NCI-H1930 (cell line): ENCODE measurements at regions not wholly inside any gene's neighbourhood (a gene's known extent, or its start where the extent isn't known, plus 50 kb on each side); places are given as distances from the start of the nearest gene placed in this dataset.
"Not testable (repeated sequence)": the region's sequence is repeated elsewhere in the genome, so short reads cannot be mapped to it uniquely, and the experiment has no call there.

Source experiments
- DNase-seq, 2 experiments: peaks; one replicate each; lab custom pipeline; 2025; lab: John Stamatoyannopoulos, UW

GRCh38 chr21:15433091-15433490, 296.7 kb upstream of the USP25 start:
- no peak for DNase-seq

GRCh38 chr21:15434163-15434905, 295.4 kb upstream of the USP25 start:
- no peak for DNase-seq

GRCh38 chr21:15436031-15436430, 293.8 kb upstream of the USP25 start:
- peak in 1 of 2 experiments; percentile 11 for DNase-seq

- DNase-seq: no peak
Observed at GRCh38 chr21:15437883-15438282, 291.9 kb upstream of the USP25 start.

GRCh38 chr21:15439726-15440125, 290.1 kb upstream of the USP25 start:
- no peak for DNase-seq

- no peak for DNase-seq
Observed at GRCh38 chr21:15441060-15441493, 288.7 kb upstream of the USP25 start.

- no peak for DNase-seq
Observed at GRCh38 chr21:15441992-15442391, 287.8 kb upstream of the USP25 start.

GRCh38 chr21:15442743-15443469, 286.9 kb upstream of the USP25 start:
- no peak for DNase-seq

- no peak for DNase-seq
Observed at GRCh38 chr21:15443740-15444117, 286.1 kb upstream of the USP25 start.

GRCh38 chr21:15444118-15444960, 285.4 kb upstream of the USP25 start:
- DNase-seq: no peak

GRCh38 chr21:15445327-15445726, 284.5 kb upstream of the USP25 start:
- DNase-seq: no peak

GRCh38 chr21:15446223-15446622, 283.6 kb upstream of the USP25 start:
- no peak for DNase-seq

GRCh38 chr21:15449556-15449955, 280.2 kb upstream of the USP25 start:
- DNase-seq: no peak

GRCh38 chr21:15453261-15453660, 276.5 kb upstream of the USP25 start:
- DNase-seq: no peak

- DNase-seq: not testable (repeated sequence)
Observed at GRCh38 chr21:15453785-15454184, 276.0 kb upstream of the USP25 start.

GRCh38 chr21:15454931-15455330, 274.9 kb upstream of the USP25 start:
- DNase-seq: not testable (repeated sequence)

- DNase-seq: no peak
Observed at GRCh38 chr21:15455819-15456462, 273.8 kb upstream of the USP25 start.

GRCh38 chr21:15457965-15458364, 271.8 kb upstream of the USP25 start:
- DNase-seq: no peak

- no peak for DNase-seq
Observed at GRCh38 chr21:15462092-15462491, 267.7 kb upstream of the USP25 start.

- no peak for DNase-seq
Observed at GRCh38 chr21:15466329-15466728, 263.5 kb upstream of the USP25 start.

GRCh38 chr21:15468368-15468767, 261.4 kb upstream of the USP25 start:
- DNase-seq: no peak
